ENCODE measurements at regions not wholly inside any gene's neighbourhood (a gene's known extent, or its start where the extent isn't known, plus 50 kb on each side); places are given as distances from the start of the nearest gene placed in this dataset.

DNA sequence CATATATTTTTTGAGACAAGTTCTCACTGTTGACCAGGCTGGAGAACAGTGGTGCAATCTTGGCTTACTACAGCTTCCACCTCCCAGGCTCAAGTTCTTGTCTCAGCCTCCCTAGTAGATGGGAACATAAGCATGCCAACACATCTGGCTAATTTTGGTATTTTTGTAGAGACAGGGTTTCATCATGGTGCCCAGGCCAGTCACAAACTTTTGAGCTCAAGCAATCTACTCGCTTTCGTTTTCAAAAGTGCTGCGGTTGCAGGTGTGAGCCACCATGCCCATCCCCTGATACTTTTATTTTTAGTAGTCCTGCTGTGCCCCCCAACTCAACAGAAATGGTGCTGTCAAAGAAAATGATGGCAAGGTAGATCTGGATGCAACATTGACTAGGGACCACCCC, 1127.3 kb downstream of the SUCLG1 start:
- DNase-seq (ENCODE audit: low read depth in 2 of 2), result no peak
- no peak overlapping the region for H2AFZ ChIP-seq (ENCODE audit: low read length)
- H3K36me3 ChIP-seq (ENCODE audit: control insufficient read depth, insufficient read depth, low read length), result no peaks in the 10 kb centered on the region
- no peaks in the 10 kb centered on the region for H3K79me2 ChIP-seq (ENCODE audit: control insufficient read depth, insufficient read depth, low read length)
- no peaks in the 10 kb centered on the region for H4K20me1 ChIP-seq (ENCODE audit: control insufficient read depth, extremely low read depth, insufficient read depth, low read length)
- no peaks in the 10 kb centered on the region for H3K4me1 ChIP-seq (ENCODE audit: control insufficient read depth, extremely low read depth, insufficient read depth, low read length)
- no peak overlapping the region for H3K9ac ChIP-seq (ENCODE audit: insufficient read depth, low read length)
- H3K4me2 ChIP-seq (ENCODE audit: extremely low read depth, insufficient read depth, low read length), result no peak overlapping the region
- no peak for TF ChIP-seq EZH2 (IDR thresholded peaks at IDR 0.05; ENCODE audit: low read length, missing control alignments)
- TF ChIP-seq, protein P1, sequence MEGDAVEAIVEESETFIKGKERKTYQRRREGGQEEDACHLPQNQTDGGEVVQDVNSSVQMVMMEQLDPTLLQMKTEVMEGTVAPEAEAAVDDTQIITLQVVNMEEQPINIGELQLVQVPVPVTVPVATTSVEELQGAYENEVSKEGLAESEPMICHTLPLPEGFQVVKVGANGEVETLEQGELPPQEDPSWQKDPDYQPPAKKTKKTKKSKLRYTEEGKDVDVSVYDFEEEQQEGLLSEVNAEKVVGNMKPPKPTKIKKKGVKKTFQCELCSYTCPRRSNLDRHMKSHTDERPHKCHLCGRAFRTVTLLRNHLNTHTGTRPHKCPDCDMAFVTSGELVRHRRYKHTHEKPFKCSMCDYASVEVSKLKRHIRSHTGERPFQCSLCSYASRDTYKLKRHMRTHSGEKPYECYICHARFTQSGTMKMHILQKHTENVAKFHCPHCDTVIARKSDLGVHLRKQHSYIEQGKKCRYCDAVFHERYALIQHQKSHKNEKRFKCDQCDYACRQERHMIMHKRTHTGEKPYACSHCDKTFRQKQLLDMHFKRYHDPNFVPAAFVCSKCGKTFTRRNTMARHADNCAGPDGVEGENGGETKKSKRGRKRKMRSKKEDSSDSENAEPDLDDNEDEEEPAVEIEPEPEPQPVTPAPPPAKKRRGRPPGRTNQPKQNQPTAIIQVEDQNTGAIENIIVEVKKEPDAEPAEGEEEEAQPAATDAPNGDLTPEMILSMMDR (conservative IDR thresholded peaks at IDR 0.05 in 1 of 2, IDR thresholded peaks at IDR 0.05 in 1 of 2; ENCODE audit: low read depth in 1 of 2, low read length in 2 of 2), result no peak
- H3K27me3 ChIP-seq (ENCODE audit: control insufficient read depth, insufficient read depth, low read length), result no peaks in the 10 kb centered on the region
- H3K9me3 ChIP-seq (ENCODE audit: control insufficient read depth, insufficient read depth, low read depth, low read length), result no peaks in the 10 kb centered on the region
- no peak overlapping the region for H3K4me3 ChIP-seq (replicated peaks in 1 of 4; ENCODE audit: control extremely low read depth in 1 of 4, insufficient read depth in 1 of 4, low read depth in 3 of 4, low read length in 4 of 4)
- H3K27ac ChIP-seq (ENCODE audit: insufficient read depth, low read length), result no peak overlapping the region

DNA sequence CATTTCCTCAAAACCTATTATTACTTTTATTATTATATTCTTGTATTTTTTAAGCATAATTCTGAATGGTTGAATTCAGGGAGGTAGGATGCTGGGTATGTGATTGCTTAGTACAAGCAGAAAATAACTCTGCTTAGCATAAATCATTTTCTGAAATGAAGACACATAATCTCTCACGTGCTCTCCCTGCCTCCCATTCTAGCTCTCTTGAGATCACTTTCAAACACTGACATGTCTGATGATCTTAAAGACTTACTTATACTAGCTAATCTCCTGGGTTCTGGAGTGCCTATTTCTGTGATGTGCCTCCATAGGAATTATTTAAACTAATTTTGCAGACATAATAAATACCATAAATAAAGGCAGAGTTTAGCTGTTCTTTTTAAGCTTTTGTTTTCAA, 1136.0 kb downstream of the SUCLG1 start:
- no peaks in the 10 kb centered on the region for H3K4me1 ChIP-seq (ENCODE audit: control insufficient read depth, extremely low read depth, insufficient read depth, low read length)
- H3K4me2 ChIP-seq (ENCODE audit: extremely low read depth, insufficient read depth, low read length), result no peak overlapping the region
- no peaks in the 10 kb centered on the region for H3K9me3 ChIP-seq (ENCODE audit: control insufficient read depth, insufficient read depth, low read depth, low read length)
- no peaks in the 10 kb centered on the region for H3K27me3 ChIP-seq (ENCODE audit: control insufficient read depth, insufficient read depth, low read length)
- H3K79me2 ChIP-seq (ENCODE audit: control insufficient read depth, insufficient read depth, low read length), result no peaks in the 10 kb centered on the region
- no peak overlapping the region for H3K27ac ChIP-seq (ENCODE audit: insufficient read depth, low read length)
- no peak for DNase-seq (ENCODE audit: low read depth in 2 of 2)
- no peak overlapping the region for H3K4me3 ChIP-seq (replicated peaks in 1 of 4; ENCODE audit: control extremely low read depth in 1 of 4, insufficient read depth in 1 of 4, low read depth in 3 of 4, low read length in 4 of 4)
- TF ChIP-seq EZH2 (IDR thresholded peaks at IDR 0.05; ENCODE audit: low read length, missing control alignments), result no peak
- TF ChIP-seq, protein P1 (conservative IDR thresholded peaks at IDR 0.05 in 1 of 2, IDR thresholded peaks at IDR 0.05 in 1 of 2; ENCODE audit: low read depth in 1 of 2, low read length in 2 of 2), result no peak
- no peaks in the 10 kb centered on the region for H4K20me1 ChIP-seq (ENCODE audit: control insufficient read depth, extremely low read depth, insufficient read depth, low read length)
- H3K36me3 ChIP-seq (ENCODE audit: control insufficient read depth, insufficient read depth, low read length), result no peaks in the 10 kb centered on the region
- no peak overlapping the region for H2AFZ ChIP-seq (ENCODE audit: low read length)
- no peak overlapping the region for H3K9ac ChIP-seq (ENCODE audit: insufficient read depth, low read length)

DNA sequence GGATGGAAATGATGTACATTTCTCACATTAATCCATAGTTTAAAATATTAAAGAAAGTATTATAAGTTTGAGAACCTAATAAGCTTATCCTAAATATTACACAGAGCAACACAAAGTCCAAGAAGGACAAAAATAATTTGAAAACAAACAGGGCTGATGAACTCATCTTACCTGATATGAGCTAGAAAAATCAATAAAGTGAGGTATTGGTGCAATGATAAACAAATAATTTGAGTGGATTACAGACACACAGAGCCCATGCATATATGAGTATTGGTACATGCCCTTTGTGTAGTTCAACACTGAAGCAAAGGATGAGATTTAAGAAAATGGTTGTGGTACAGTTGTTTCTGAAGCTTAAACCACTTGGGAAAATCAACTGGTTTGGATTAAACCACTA, 1139.0 kb downstream of the SUCLG1 start:
- TF ChIP-seq, protein P1 (conservative IDR thresholded peaks at IDR 0.05 in 1 of 2, IDR thresholded peaks at IDR 0.05 in 1 of 2; ENCODE audit: low read depth in 1 of 2, low read length in 2 of 2), result no peak
- TF ChIP-seq EZH2 (IDR thresholded peaks at IDR 0.05; ENCODE audit: low read length, missing control alignments), result no peak
- Histone ChIP-seq H3K4me1 (ENCODE audit: control insufficient read depth, extremely low read depth, insufficient read depth, low read length) (no peaks in the 10 kb centered on the region), H3K9ac (ENCODE audit: insufficient read depth, low read length) (no peak overlapping the region), H3K4me2 (ENCODE audit: extremely low read depth, insufficient read depth, low read length) (no peak overlapping the region), H3K27ac (ENCODE audit: insufficient read depth, low read length) (no peak overlapping the region), H3K27me3 (ENCODE audit: control insufficient read depth, insufficient read depth, low read length) (no peaks in the 10 kb centered on the region), H3K79me2 (ENCODE audit: control insufficient read depth, insufficient read depth, low read length) (no peaks in the 10 kb centered on the region), H3K9me3 (ENCODE audit: control insufficient read depth, insufficient read depth, low read depth, low read length) (no peaks in the 10 kb centered on the region), H3K36me3 (ENCODE audit: control insufficient read depth, insufficient read depth, low read length) (no peaks in the 10 kb centered on the region), H2AFZ (ENCODE audit: low read length) (no peak overlapping the region), H4K20me1 (ENCODE audit: control insufficient read depth, extremely low read depth, insufficient read depth, low read length) (no peaks in the 10 kb centered on the region), H3K4me3 (replicated peaks in 1 of 4; ENCODE audit: control extremely low read depth in 1 of 4, insufficient read depth in 1 of 4, low read depth in 3 of 4, low read length in 4 of 4) (no peak overlapping the region)
- no peak for DNase-seq (ENCODE audit: low read depth in 2 of 2)

All from fibroblast of lung (primary cell).